Stimulated activated CD4-positive, alpha-beta T cell treated with anti-CD3 and anti-CD28 coated beads, Interleukin-12 subunit alpha, Interleukin-12 subunit beta, amount 100 ng/mL, for 48 hours (primary cell): ENCODE measurements at regions not wholly inside any gene's neighbourhood (a gene's known extent, or its start where the extent isn't known, plus 50 kb on each side); places are given as distances from the start of the nearest gene placed in this dataset.

Experiments used
- DNase-seq, 3 donors: peaks; one replicate each; pipeline ENCODE4 v3.0.0-alpha.2; 2020; ENCODE audit warnings: low read depth in 2 of 3, low spot score in 1 of 3

GRCh38 chr5:119991625-119992024 lies 362.3 kb downstream of the FAM170A start:
- no peak for DNase-seq

- no peak for DNase-seq
Observed at GRCh38 chr5:119996128-119996527, 366.8 kb downstream of the FAM170A start.

- DNase-seq: no peak
Observed at GRCh38 chr5:120007598-120007997, 378.2 kb downstream of the FAM170A start.

GRCh38 chr5:120012431-120012830 lies 383.1 kb downstream of the FAM170A start:
- DNase-seq: no peak

- DNase-seq: no peak
Observed at GRCh38 chr5:120014535-120014934, 385.2 kb downstream of the FAM170A start.

- DNase-seq: no peak
Observed at GRCh38 chr5:120016717-120017382, 387.5 kb downstream of the FAM170A start.

- no peak for DNase-seq
Observed at GRCh38 chr5:120017513-120017912, 388.2 kb downstream of the FAM170A start.

- DNase-seq: no peak
Observed at GRCh38 chr5:120035181-120035580, 405.8 kb downstream of the FAM170A start.

GRCh38 chr5:120035815-120036577 lies 406.6 kb downstream of the FAM170A start:
- no peak for DNase-seq

GRCh38 chr5:120037451-120037850 lies 408.1 kb downstream of the FAM170A start:
- no peak for DNase-seq

- DNase-seq: no peak
Observed at GRCh38 chr5:120039111-120039510, 409.8 kb downstream of the FAM170A start.

GRCh38 chr5:120043431-120043830 lies 414.1 kb downstream of the FAM170A start:
- DNase-seq: no peak

- no peak for DNase-seq
Observed at GRCh38 chr5:120052916-120053828, 410.9 kb upstream of the PRR16 start.

GRCh38 chr5:120053841-120054240 lies 410.3 kb upstream of the PRR16 start:
- no peak for DNase-seq

- DNase-seq: no peak
Observed at GRCh38 chr5:120055858-120056257, 408.2 kb upstream of the PRR16 start.

- no peak for DNase-seq
Observed at GRCh38 chr5:120062515-120062917, 401.6 kb upstream of the PRR16 start.

- DNase-seq: no peak
Observed at GRCh38 chr5:120072068-120072761, 391.9 kb upstream of the PRR16 start.

GRCh38 chr5:120073722-120074121 lies 390.4 kb upstream of the PRR16 start:
- no peak for DNase-seq

GRCh38 chr5:120080781-120081180 lies 383.3 kb upstream of the PRR16 start:
- no peak for DNase-seq

- DNase-seq: no peak
Observed at GRCh38 chr5:120082316-120083068, 381.6 kb upstream of the PRR16 start.
